SK-N-SH (cell line): ENCODE measurements at regions not wholly inside any gene's neighbourhood (a gene's known extent, or its start where the extent isn't known, plus 50 kb on each side); places are given as distances from the start of the nearest gene placed in this dataset.
A peak's percentile ranks its signal among the peaks of the same experiment; 100 is the strongest.

ENCODE experiments used
- CTCF ChIA-PET: fragments of 300-600, 350-600 bp; formaldehyde crosslinking; extraction: SDS; loops from one replicate; lab custom pipeline; 2021; lab: Yijun Ruan, JAX
- POLR2A ChIA-PET: fragments of 350-600 bp; sonication (Branson Sonifier 250); formaldehyde crosslinking; extraction: SDS; loops from one replicate; lab custom pipeline; 2020; ENCODE audit warnings: antibody characterized with exemption, inconsistent platforms; lab: Yijun Ruan, JAX
- DNase-seq: peaks from one replicate; pipeline ENCODE4 v3.0.0; 2012
- H2AFZ ChIP-seq: fragments of 200-600 bp; sonication (generic); 2 replicates; pipeline ENCODE4 v1.8.1; 2016; ENCODE audit warnings: antibody characterized with exemption, mild to moderate bottlenecking, low read depth
- H3F3A ChIP-seq: fragments of 200-600 bp; sonication (generic); replicated peaks from 2 replicates; pipeline ENCODE3; 2016; ENCODE audit warnings: antibody characterized with exemption, mild to moderate bottlenecking; ENCODE audit not compliant: insufficient read depth
- H3K27ac ChIP-seq, 2 experiments: fragments of 200-500 bp in 1 of 2; fragments of 200-600 bp in 1 of 2; sonication (Bioruptor generic) in 1 of 2; sonication (generic), shearing (Covaris generic) in 1 of 2; 2 replicates each; pipeline versions ENCODE4 v1.5.1 to v1.6.1; 2014 to 2016; ENCODE audit warnings: low read depth in 2 of 2, inconsistent platforms in 1 of 2, low read length in 1 of 2, mild to moderate bottlenecking in 1 of 2, mixed read lengths in 1 of 2
- H3K27me3 ChIP-seq: fragments of 200-600 bp; sonication (generic), shearing (Covaris generic); 2 replicates; pipeline ENCODE4 v1.6.1; 2016; ENCODE audit warnings: mixed run types; ENCODE audit not compliant: insufficient read depth
- H3K36me3 ChIP-seq, 2 experiments: fragments of 200-500 bp in 1 of 2; fragments of 200-600 bp in 1 of 2; sonication (Bioruptor generic) in 1 of 2; sonication (generic) in 1 of 2; replicated peaks in 1 of 2; 2 replicates each; pipeline versions ENCODE3 to v1.5.1; 2014 to 2016; ENCODE audit warnings: low read length in 1 of 2, mild to moderate bottlenecking in 1 of 2; ENCODE audit not compliant: insufficient read depth in 2 of 2, control insufficient read depth in 1 of 2
- H3K4me1 ChIP-seq, 2 experiments: fragments of 200-500 bp in 1 of 2; fragments of 200-600 bp in 1 of 2; sonication (Bioruptor generic) in 1 of 2; sonication (generic), shearing (Covaris generic) in 1 of 2; 2 replicates each; pipeline versions ENCODE4 v1.5.1 to v1.6.1; 2014 to 2016; ENCODE audit warnings: low read depth in 1 of 2, low read length in 1 of 2, mixed run types in 1 of 2; ENCODE audit not compliant: insufficient read depth in 2 of 2, control insufficient read depth in 1 of 2
- H3K4me2 ChIP-seq: fragments of 200-600 bp; sonication (generic), shearing (Covaris generic); 2 replicates; pipeline ENCODE4 v1.6.1; 2017; ENCODE audit warnings: mixed run types
- H3K4me3 ChIP-seq, 2 experiments: fragments of 200-500 bp in 1 of 2; fragments of 200-600 bp in 1 of 2; sonication (Bioruptor generic) in 1 of 2; sonication (generic), shearing (Covaris generic) in 1 of 2; 2 replicates each; pipeline versions ENCODE4 v1.5.1 to v1.8.1; 2014 to 2016; ENCODE audit warnings: low read depth in 2 of 2, inconsistent platforms in 1 of 2, low read length in 1 of 2, mild to moderate bottlenecking in 1 of 2, mixed read lengths in 1 of 2, moderate library complexity in 1 of 2
- H3K79me2 ChIP-seq: fragments of 200-600 bp; sonication (generic); 2 replicates; pipeline ENCODE4 v1.8.1; 2017; ENCODE audit warnings: mild to moderate bottlenecking; ENCODE audit not compliant: insufficient read depth
- H3K9ac ChIP-seq: fragments of 200-600 bp; sonication (generic); 2 replicates; pipeline ENCODE4 v1.6.1; 2017; ENCODE audit warnings: mixed run types
- H3K9me2 ChIP-seq: fragments of 200-600 bp; sonication (generic); 2 replicates; pipeline ENCODE4 v1.6.1; 2017; ENCODE audit warnings: mixed run types
- H3K9me3 ChIP-seq: fragments of 200-600 bp; sonication (generic); 2 replicates; pipeline ENCODE4 v1.6.1; 2017; ENCODE audit warnings: mixed run types, mild to moderate bottlenecking, moderate library complexity
- H4K20me1 ChIP-seq: fragments of 200-600 bp; sonication (generic); 2 replicates; pipeline ENCODE4 v1.6.1; 2017; ENCODE audit warnings: mild to moderate bottlenecking, mixed run types; ENCODE audit not compliant: insufficient read depth
- CHD2 ChIP-seq: fragments of 150-350 bp; IDR thresholded peaks from 2 replicates; pipeline ENCODE4 v1.6.1; 2018; ENCODE audit warnings: low read length; ENCODE audit not compliant: partially characterized antibody
- EP300 ChIP-seq, 2 experiments: IDR thresholded peaks; 2 replicates each; pipeline versions ENCODE4 v1.4.0 to v1.6.1; 2012; ENCODE audit warnings: borderline replicate concordance in 1 of 2, low read depth in 1 of 2, low read length in 1 of 2
- FOSL2 ChIP-seq: IDR thresholded peaks from 2 replicates; pipeline ENCODE4 v1.4.0; 2012; ENCODE audit warnings: low read depth, mild to moderate bottlenecking, moderate library complexity, borderline replicate concordance
- FOXM1 ChIP-seq: IDR thresholded peaks from 2 replicates; pipeline ENCODE4 v1.4.0; 2012; ENCODE audit warnings: low read depth, mild to moderate bottlenecking
- GABPA ChIP-seq: IDR thresholded peaks from 2 replicates; pipeline ENCODE4 v1.4.0; 2012; ENCODE audit warnings: low read depth, mild to moderate bottlenecking
- JUND ChIP-seq: IDR thresholded peaks from 2 replicates; pipeline ENCODE4 v1.4.0; 2012
- MAX ChIP-seq: IDR thresholded peaks from 2 replicates; pipeline ENCODE4 v1.4.0; 2012; ENCODE audit warnings: low read depth
- MEF2A ChIP-seq: IDR thresholded peaks from 2 replicates; pipeline ENCODE4 v1.4.0; 2012; ENCODE audit warnings: low read depth, borderline replicate concordance
- NFIC ChIP-seq: IDR thresholded peaks from 2 replicates; pipeline ENCODE4 v1.4.0; 2012; ENCODE audit warnings: borderline replicate concordance
- PBX3 ChIP-seq: IDR thresholded peaks from 2 replicates; pipeline ENCODE4; 2012
- POLR2AphosphoS5 ChIP-seq: IDR thresholded peaks from 2 replicates; pipeline ENCODE4 v1.6.1; 2012; ENCODE audit warnings: low read depth, low read length
- RAD21 ChIP-seq: IDR thresholded peaks from 2 replicates; pipeline ENCODE4 v1.6.1; 2012; ENCODE audit warnings: mild to moderate bottlenecking, low read length
- RCOR1 ChIP-seq: fragments of 150-350 bp; IDR thresholded peaks from 2 replicates; pipeline ENCODE4 v1.6.1; 2017; ENCODE audit warnings: antibody characterized with exemption, low read length
- RXRA ChIP-seq: IDR thresholded peaks from 2 replicates; pipeline ENCODE4 v1.4.0; 2012; ENCODE audit warnings: low read depth, mild to moderate bottlenecking, borderline replicate concordance
- SIN3A ChIP-seq: IDR thresholded peaks from 2 replicates; pipeline ENCODE4 v1.6.1; 2012; ENCODE audit warnings: low read depth, mild to moderate bottlenecking, low read length, moderate library complexity, borderline replicate concordance
- TAF1 ChIP-seq: IDR thresholded peaks from 2 replicates; pipeline ENCODE4 v1.6.1; 2012; ENCODE audit warnings: low read depth, mild to moderate bottlenecking, low read length, moderate library complexity, borderline replicate concordance
- TCF12 ChIP-seq: IDR thresholded peaks from 2 replicates; pipeline ENCODE4 v1.4.0; 2012
- TEAD4 ChIP-seq: IDR thresholded peaks from 2 replicates; pipeline ENCODE4 v1.4.0; 2012; ENCODE audit warnings: mild to moderate bottlenecking, borderline replicate concordance; ENCODE audit not compliant: insufficient read depth
- USF2 ChIP-seq: fragments of 150-350 bp; IDR thresholded peaks from 2 replicates; pipeline ENCODE4 v1.6.1; 2017; ENCODE audit warnings: antibody characterized with exemption, low read length, low read depth, borderline replicate concordance
- YY1 ChIP-seq: IDR thresholded peaks from 2 replicates; pipeline ENCODE4 v1.4.0; 2012; ENCODE audit warnings: low read depth, mild to moderate bottlenecking
- WGBS: methylation state at CpG from one replicate; pipeline ENCODE4 v1.1.6; 2017; ENCODE audit warnings: low lambda C conversion rate; 5-methylcytosine and 5-hydroxymethylcytosine counted together
- TF ChIP-seq, protein P1 (sequence below): IDR thresholded peaks from 2 replicates; pipeline ENCODE4 v1.6.1; 2012; ENCODE audit warnings: mild to moderate bottlenecking, low read depth, low read length, moderate library complexity
- TF ChIP-seq, protein P2 (sequence below): fragments of 200-600 bp; sonication (generic); IDR thresholded peaks from 2 replicates; pipeline ENCODE4 v1.6.1; 2017; ENCODE audit warnings: antibody characterized with exemption, mild to moderate bottlenecking, moderate library complexity

DNA sequence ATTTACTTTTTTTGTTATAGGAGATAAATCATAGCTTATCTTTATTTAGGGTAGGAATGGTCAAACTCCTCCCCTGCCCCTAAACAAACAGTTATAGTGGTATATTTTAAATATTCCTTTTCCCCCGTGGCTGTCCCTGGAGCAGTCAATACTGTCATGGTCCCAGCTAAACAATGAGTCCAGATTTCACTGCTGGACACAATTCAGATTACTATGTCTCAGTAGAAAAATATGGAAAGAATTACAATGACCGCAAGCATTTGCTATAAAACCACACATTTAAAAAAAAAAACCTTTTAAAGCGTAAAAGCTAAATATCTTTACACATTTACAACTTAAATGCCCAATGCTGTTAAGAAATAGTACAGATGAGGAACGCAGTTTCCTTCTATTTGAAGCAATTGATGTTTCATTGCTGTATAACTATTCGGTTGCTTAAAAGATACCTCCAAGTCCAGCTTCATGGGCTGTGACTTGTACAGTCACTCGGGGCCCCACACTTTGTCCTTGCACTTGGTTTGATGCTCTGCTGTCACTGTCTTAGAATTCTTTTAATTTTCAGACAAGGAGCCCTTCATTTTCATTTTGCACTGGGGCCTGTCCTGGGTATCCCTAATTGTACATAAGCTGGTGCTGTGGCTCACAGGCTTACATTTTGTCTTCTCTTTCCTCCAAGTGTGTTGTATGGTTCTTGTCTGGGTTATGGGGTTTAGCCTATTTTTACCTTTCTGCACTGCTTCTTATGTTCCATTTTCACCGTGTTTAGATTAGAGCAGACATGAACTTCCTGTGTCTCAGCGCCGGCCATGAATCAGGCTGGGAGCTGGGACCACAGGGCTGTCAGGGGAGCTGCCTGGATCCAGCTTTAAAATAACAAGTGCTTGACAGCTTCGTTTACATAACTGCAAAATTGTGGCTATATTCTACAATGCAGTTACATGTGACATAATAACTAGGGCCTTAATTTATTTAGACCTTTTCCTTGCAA lies 530.2 kb upstream of the FZD8 start:
- H3K9ac ChIP-seq, result peak overlapping the region; percentile 78
- peak overlapping the region; percentile 86 for H2AFZ ChIP-seq
- no peaks in the 10 kb centered on the region for H4K20me1 ChIP-seq
- peak overlapping the region; percentile 83 for H3K4me2 ChIP-seq
- TF ChIP-seq TEAD4 (peak; percentile 81), FOXM1 (0 out of 2 replicates have a peak, but pooled peaks have one; percentile 42), RAD21 (no peak), JUND (peak; percentile 69), GABPA (no peak), MEF2A (peak; percentile 39; the same call in 1 of the 2 replicates), FOSL2 (peak; percentile 46; the same call in 1 of the 2 replicates), PBX3 (peak; percentile 94), TAF1 (peak; percentile 40; the same call in 1 of the 2 replicates), SIN3A (peak; percentile 65; the same call in 1 of the 2 replicates), EP300 (IDR thresholded peaks at IDR 0.05; ENCODE audit: borderline replicate concordance in 1 of 2, low read depth in 1 of 2, low read length in 1 of 2) (peak; percentile 12 to 80; a peak in 1 of 4 replicates), TCF12 (peak; percentile 82), YY1 (peak; percentile 52; the same call in 1 of the 2 replicates), POLR2AphosphoS5 (0 out of 2 replicates have a peak, but pooled peaks have one; percentile 17), USF2 (no peak), RCOR1 (no peak), CHD2 (no peak), RXRA (peak; percentile 73; the same call in 1 of the 2 replicates), NFIC (peak; percentile 61), MAX (peak; percentile 45; the same call in 1 of the 2 replicates)
- TF ChIP-seq, protein P1, sequence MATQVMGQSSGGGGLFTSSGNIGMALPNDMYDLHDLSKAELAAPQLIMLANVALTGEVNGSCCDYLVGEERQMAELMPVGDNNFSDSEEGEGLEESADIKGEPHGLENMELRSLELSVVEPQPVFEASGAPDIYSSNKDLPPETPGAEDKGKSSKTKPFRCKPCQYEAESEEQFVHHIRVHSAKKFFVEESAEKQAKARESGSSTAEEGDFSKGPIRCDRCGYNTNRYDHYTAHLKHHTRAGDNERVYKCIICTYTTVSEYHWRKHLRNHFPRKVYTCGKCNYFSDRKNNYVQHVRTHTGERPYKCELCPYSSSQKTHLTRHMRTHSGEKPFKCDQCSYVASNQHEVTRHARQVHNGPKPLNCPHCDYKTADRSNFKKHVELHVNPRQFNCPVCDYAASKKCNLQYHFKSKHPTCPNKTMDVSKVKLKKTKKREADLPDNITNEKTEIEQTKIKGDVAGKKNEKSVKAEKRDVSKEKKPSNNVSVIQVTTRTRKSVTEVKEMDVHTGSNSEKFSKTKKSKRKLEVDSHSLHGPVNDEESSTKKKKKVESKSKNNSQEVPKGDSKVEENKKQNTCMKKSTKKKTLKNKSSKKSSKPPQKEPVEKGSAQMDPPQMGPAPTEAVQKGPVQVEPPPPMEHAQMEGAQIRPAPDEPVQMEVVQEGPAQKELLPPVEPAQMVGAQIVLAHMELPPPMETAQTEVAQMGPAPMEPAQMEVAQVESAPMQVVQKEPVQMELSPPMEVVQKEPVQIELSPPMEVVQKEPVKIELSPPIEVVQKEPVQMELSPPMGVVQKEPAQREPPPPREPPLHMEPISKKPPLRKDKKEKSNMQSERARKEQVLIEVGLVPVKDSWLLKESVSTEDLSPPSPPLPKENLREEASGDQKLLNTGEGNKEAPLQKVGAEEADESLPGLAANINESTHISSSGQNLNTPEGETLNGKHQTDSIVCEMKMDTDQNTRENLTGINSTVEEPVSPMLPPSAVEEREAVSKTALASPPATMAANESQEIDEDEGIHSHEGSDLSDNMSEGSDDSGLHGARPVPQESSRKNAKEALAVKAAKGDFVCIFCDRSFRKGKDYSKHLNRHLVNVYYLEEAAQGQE, result peak; percentile 38; the same call in 1 of the 2 replicates
- TF ChIP-seq, protein P2, sequence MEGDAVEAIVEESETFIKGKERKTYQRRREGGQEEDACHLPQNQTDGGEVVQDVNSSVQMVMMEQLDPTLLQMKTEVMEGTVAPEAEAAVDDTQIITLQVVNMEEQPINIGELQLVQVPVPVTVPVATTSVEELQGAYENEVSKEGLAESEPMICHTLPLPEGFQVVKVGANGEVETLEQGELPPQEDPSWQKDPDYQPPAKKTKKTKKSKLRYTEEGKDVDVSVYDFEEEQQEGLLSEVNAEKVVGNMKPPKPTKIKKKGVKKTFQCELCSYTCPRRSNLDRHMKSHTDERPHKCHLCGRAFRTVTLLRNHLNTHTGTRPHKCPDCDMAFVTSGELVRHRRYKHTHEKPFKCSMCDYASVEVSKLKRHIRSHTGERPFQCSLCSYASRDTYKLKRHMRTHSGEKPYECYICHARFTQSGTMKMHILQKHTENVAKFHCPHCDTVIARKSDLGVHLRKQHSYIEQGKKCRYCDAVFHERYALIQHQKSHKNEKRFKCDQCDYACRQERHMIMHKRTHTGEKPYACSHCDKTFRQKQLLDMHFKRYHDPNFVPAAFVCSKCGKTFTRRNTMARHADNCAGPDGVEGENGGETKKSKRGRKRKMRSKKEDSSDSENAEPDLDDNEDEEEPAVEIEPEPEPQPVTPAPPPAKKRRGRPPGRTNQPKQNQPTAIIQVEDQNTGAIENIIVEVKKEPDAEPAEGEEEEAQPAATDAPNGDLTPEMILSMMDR, result no peak
- TF ChIP-seq, all 33 proteins: peak for 16
- Histone ChIP-seq H3K27ac (peak overlapping the region; percentile 81 to 98; a peak in 3 of 4 replicates), H3K9me2 (no peaks in the 10 kb centered on the region), H3K36me3 (no peaks in the 10 kb centered on the region), H3K4me3 (peak overlapping the region; percentile 6 to 47; a peak in 3 of 4 replicates), H3F3A (peaks cover 31% of the 10 kb centered on the region), H3K79me2 (no peaks in the 10 kb centered on the region), H3K9me3 (no peaks in the 10 kb centered on the region), H3K4me1 (peaks cover 0 to 22% of the 10 kb centered on the region in 2 experiments), H3K27me3 (no peaks in the 10 kb centered on the region)
- ChIA-PET CTCF (interaction anchor here (1.4 kb wide), 1 partner anchor 10 kb away, joined by 3 read pairs; no protein-coding TSS in a partner anchor), POLR2A (no interaction called here)
- DNase-seq, result no peak
- 17% methylated on average over 10 of the region's 10 CpGs for WGBS
